LNCAP (cell line): ENCODE measurements at regions not wholly inside any gene's neighbourhood (a gene's known extent, or its start where the extent isn't known, plus 50 kb on each side); places are given as distances from the start of the nearest gene placed in this dataset.

Experiments
- CTCF ChIP-seq: fragments of 450-650 bp; IDR thresholded peaks from 2 replicates; pipeline ENCODE4 v1.5.1; 2017; ENCODE audit warnings: mild to moderate bottlenecking

GRCh38 chr4:56164907-56165306 lies 216.2 kb downstream of the CEP135 start:
- TF ChIP-seq CTCF: no peak

- TF ChIP-seq CTCF: no peak
These were observed 211.9 kb downstream of the CEP135 start for GRCh38 chr4:56160636-56161035.

- TF ChIP-seq CTCF: no peak
These were observed 209.7 kb downstream of the CEP135 start for GRCh38 chr4:56158483-56158882.

GRCh38 chr4:56156141-56156540 lies 207.4 kb downstream of the CEP135 start:
- TF ChIP-seq CTCF: no peak

GRCh38 chr4:56155432-56155831 lies 206.7 kb downstream of the CEP135 start:
- no peak for TF ChIP-seq CTCF

- TF ChIP-seq CTCF: no peak
These were observed 200.8 kb downstream of the CEP135 start for GRCh38 chr4:56149591-56149990.

- no peak for TF ChIP-seq CTCF
These were observed 199.7 kb downstream of the CEP135 start for GRCh38 chr4:56148428-56148827.

- no peak for TF ChIP-seq CTCF
These were observed 198.6 kb downstream of the CEP135 start for GRCh38 chr4:56147371-56147770.
